ENCODE measurements at regions not wholly inside any gene's neighbourhood (a gene's known extent, or its start where the extent isn't known, plus 50 kb on each side); places are given as distances from the start of the nearest gene placed in this dataset.
"Not testable (repeated sequence)": the region's sequence is repeated elsewhere in the genome, so short reads cannot be mapped to it uniquely, and the experiment has no call there.

- no peak for DNase-seq
These were observed 60.2 kb downstream of the THNSL1 start for GRCh38 chr10:25076506-25077177.

GRCh38 chr10:25078658-25079431 lies 62.4 kb downstream of the THNSL1 start:
- DNase-seq = no peak

DNA sequence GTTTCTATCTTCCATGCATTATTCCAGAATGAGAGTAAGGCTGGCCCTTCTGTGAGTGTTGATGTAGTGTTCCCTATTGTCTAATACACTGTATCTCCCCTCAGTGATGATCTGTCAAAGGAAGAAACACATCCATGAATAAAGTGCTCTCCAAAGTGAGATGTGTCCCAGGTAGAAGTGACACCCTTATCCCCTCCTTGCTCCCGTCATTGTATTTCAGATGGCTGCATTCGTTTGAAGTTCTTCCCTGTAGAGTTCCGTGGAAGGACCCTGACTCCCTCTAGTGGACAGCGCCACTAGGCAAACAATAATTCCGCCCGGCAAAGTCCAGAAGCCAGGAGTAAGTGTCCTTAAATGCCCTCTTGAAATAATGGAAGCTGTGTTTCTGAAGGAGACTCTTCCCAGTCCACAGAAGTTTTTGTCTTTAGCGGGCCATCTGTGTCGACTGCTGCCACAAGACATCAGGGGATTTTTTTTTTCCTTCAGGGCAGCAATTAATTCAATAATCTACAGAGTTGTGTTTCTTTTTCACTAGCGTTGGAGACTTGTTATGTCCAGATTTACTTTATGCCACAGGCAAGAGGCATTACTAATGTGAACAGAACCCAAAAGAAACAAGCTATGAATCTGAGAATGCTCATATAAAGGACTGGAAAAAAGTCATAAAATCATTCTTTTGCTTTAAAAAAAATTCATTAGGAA lies 64.6 kb downstream of the THNSL1 start:
- peak; percentile 67 to 86 for DNase-seq

DNA sequence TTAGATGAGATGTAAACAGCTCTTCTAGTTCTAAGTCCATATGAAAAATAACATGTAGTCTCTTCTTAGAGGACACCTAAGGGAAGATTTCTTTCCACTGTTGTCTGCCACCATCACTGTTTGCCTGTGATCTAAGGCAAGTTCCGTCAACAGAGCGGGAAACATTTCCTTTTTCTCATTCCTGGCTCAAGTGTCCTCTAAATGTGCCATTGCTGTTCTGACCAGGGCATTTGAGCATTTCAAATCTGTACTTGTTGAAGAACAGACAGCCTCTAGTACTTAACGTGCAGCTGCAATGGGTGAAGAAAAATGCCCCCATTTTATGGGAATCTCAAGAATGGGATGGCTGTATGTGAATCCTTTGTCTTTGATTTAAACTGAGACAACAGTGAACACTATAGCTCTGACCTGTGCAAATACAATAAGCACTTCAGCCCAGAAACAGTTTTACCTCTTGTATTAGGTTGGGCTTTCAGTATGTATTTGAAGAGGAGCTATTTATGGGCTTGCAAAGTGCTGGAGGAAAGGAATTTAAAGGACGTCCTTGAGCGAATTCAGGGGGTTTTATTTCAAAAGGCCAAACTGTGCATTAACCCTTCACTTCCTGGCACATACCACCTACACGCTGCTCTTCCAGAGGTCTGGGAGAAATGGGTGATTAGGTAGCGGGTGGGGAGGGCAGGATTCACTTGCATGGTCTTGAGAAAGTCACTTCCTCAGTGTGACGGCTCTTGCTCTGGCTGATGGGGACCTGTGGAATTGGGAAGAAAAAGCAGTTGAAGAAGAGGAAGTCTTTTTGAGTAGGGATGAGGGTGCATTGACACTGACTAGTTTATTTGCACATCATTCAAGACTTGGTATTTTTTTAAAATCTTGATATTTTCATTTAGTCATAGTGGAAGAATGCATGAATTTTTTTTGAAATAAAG lies 66.1 kb downstream of the THNSL1 start:
- no peak for DNase-seq

DNA sequence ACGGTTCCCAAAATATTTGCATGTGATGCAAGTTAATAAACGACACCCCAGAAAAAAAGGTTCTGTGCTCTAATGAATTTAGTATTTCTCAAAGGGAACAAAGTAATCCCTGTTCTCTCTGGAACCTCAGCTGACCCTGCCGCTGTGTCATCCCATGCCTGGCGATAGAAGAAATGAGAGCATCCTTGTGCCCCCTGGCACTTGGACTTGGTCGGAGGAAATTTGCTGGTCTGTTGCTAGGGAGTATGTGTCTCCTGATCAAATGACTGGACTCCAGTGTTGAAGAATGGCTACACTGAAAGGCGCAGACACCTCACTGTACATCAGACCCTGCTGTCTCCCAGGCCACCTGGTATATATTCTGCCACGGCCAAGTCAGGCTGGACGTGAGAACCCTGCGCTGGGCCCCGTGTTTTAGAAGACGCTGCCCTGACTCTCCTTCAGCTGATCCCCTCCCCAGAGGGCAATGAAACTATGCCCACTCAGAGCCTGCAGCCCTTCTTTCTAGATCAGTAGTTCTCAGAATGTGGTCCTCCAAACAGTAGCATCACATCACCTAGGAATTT lies 67.2 kb downstream of the THNSL1 start:
- no peak for DNase-seq

GRCh38 chr10:25084447-25084846 lies 68.0 kb downstream of the THNSL1 start:
- no peak for DNase-seq

GRCh38 chr10:25094590-25094989 lies 78.2 kb downstream of the THNSL1 start:
- DNase-seq = no peak

DNA sequence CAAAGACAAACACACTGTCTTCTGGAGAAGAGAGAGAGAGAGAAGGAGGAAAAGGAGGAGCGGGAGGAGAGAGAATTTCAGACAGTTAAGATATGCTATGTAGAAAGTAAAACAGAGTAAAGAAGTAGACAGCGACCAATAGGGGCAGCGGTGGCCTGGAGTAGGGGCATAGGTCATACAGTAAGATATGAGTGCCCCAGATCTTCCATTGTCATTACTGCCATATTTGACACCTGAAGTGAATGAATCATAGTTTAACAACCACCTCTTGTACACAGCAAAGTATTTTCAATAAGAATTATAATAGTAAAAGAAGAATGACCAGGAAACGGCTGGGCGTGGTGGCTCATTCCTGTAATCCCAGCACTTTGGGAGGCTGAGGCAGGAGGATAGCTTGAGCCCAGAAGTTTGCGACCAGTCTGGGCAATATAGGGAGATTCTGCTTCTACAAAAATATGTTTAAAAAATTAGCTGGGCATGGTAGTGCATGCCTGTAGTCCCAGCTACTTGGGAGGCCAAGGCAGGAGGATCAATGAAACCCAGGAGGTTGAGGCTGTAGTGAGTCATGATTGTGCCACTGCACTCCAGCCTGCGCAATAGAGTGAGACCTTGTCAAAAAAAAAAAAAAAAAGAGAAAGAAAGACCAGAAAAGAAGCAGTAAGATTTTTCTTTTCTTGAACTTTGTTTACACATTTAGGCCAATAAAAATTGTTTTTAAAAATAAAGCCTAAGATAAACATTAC lies 77.0 kb upstream of the GPR158 start:
- DNase-seq = no peak

GRCh38 chr10:25100141-25100540 lies 74.7 kb upstream of the GPR158 start:
- no peak for DNase-seq

DNA sequence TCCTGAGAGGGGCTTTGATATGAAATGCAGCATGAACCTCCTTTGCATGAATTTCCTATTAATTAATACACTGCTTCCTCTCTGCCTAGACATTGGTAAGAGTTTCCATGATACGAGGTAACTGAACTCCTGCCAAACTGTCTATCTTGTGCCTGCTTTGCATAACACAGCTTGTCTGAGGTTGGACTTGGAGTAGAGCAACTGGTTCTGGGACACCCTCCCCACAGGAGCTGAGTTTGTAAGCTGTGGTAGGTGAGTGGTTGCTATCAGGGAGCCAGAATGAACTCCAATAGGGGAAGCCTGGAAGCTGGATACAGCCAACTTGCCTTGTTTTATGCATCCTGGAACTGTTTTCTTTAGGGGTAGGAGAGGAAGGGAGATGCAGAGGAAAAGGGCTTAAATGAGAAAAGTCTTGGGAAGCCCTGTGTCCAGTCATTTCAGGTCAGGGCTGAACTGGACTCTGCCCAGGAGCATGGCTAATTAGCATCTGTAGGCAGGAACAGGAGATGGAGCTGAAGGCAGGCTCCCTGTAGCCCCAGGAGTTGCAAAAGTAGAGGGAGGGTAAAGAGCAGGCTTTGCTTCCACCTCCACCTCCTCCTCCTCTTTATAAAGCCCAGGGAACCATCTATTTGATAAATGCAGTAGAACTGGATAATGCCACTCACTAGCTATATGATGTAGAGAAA lies 73.2 kb upstream of the GPR158 start:
- no peak for DNase-seq

DNA sequence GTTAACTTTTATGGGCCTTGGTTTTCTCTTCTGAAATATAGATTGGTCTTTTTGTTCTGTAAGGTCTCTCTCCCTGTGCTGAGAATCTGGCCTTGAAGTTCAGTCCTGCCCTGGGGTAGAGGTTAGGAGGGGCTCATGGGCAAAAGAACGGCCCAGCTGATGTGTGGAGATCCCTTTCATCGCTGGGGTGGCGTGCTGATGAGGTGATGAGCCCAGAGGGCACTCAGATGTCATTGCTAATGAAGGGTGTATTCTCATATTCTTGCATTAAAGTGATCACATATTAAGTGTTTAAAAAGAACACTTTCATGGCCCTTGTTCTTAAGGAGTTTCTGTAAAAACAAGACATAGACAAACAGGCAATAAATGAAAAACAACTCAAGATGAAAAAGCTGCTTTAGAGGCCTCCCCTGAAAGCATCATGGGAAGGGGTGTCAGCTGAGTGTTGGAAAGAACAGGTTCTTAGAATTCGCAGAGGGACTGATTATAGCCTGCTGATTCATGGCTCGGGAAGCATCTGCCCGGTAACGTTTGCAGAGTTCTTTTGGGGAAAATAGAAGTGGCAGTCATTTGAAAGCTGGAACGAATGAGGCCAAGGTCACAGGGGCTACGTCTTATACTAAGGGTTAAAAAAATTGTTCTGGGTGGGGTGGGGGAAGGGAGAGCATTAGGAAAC lies 72.5 kb upstream of the GPR158 start:
- DNase-seq = no peak

GRCh38 chr10:25103703-25104102 lies 71.1 kb upstream of the GPR158 start:
- no peak for DNase-seq

GRCh38 chr10:25104441-25104840 lies 70.4 kb upstream of the GPR158 start:
- DNase-seq = no peak

GRCh38 chr10:25105262-25105661 lies 69.5 kb upstream of the GPR158 start:
- DNase-seq = no peak

DNA sequence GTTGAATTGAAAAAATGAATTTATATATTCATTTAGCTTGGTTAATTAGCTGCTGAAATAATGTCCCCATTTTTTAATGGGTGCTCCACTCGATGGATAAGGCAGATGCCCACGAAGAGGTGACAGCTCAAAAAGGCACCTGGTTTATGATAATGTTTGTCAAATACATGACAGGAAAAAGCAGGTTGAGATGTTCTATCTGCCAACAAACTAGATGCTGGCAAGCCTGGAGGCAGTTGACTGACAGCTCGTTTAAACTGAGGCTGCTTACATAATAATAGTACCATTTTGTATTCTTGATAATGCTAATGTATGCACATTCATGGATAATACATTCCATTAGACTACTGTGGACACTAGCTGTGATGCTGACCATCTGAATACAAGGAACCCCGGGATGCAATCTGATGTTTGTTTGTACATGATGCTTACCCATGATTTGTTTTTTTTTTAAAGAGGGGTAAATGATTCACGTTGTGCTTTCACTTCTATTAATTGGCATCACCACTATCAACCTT lies 69.0 kb upstream of the GPR158 start:
- no peak for DNase-seq

GRCh38 chr10:25107756-25108155 lies 67.0 kb upstream of the GPR158 start:
- DNase-seq = no peak

- not testable (repeated sequence) for DNase-seq
These were observed 64.9 kb upstream of the GPR158 start for GRCh38 chr10:25109896-25110295.

- DNase-seq = no peak
These were observed 62.8 kb upstream of the GPR158 start for GRCh38 chr10:25112016-25112415.

GRCh38 chr10:25113191-25114035 lies 61.4 kb upstream of the GPR158 start:
- DNase-seq = peak; percentile 18 to 67
